NCI-H146 (cell line): ENCODE measurements at regions not wholly inside any gene's neighbourhood (a gene's known extent, or its start where the extent isn't known, plus 50 kb on each side); places are given as distances from the start of the nearest gene placed in this dataset.
"Not testable (repeated sequence)": the region's sequence is repeated elsewhere in the genome, so short reads cannot be mapped to it uniquely, and the experiment has no call there.

ENCODE experiments used
- DNase-seq: peaks from one replicate; lab custom pipeline; 2025; lab: John Stamatoyannopoulos, UW

DNA sequence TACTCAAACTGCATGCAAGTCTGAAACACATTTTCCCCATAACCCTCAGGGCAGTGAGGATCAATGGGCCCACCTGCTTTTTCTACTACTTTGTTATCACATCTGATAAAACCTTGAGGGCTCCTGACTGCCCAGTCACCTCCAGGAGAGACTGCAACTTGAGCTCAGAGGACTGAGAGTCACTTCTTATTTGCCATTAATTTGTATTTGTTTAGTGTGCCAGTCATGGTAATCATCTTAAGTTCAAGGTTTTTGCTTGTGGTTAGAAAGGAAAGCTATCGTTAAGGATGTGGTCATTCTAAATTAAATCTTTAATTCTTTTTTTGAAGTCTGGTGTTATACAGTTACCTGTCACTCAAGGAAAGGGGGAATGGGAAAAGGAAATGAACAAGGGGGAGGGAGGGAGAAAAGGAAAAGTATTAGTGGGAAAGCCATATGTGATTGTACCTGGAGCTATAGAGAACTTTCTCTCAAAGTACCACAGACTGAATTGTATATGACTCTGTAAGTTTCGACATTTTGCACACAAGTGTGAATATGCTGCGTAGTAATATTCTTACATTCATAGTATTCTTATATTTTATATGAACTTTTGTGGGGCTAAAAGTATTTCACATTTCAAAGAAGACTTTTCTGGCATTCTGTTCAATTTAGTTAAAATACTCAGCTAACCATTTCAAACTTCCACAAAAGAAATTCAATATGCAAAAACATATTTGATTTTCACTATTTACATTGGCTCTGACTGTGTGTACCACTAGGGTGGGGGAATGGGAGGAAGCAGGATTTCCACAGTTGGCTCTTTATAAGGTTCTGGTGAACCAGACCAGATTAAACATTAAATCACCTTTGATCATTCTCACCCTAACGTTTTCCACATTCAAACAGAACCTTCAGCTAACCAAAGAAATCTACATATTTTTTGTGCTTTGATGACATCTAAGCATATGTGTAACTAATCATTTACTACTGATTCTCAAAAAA, 166.5 kb upstream of the ATP11B start:
- peak; percentile 32 for DNase-seq

DNA sequence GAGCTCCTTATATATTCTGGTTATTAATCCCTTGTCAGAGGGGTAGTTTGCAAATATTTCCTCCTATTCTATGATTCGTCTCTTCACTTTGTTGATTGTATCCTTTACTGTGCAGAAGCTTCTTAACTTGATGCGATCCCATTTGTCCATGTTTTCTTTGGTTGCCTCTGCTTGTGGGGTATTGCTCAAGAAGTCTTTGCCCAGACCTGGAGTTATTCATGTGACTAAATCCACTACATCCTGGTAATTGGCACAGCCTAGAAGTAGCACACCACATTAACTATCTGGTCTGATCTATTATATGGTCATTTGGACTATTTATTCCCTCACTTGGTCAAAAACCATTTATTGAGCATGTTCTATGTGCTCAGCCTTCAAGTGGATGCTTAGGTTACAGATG, 164.8 kb upstream of the ATP11B start:
- no peak for DNase-seq

DNA sequence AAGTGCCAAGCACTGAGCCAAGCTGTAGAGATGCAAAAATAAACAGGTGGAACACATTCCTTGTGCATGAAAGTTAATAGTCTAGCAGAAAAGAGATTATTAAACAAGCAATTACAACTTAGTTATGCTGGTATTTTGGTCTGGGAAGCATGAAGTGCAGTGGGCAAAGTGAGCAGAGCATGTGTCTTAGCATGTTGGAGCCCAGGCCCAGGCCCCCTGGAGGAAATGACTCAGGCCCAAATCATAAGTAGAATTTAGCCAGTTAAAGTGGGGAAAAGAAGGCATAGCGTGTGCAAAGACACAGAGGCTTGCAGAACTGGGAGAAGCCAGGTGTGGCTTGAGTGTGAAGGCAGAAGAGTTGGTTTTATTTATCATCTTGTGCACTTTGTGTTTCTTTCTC, 163.8 kb upstream of the ATP11B start:
- no peak for DNase-seq

DNA sequence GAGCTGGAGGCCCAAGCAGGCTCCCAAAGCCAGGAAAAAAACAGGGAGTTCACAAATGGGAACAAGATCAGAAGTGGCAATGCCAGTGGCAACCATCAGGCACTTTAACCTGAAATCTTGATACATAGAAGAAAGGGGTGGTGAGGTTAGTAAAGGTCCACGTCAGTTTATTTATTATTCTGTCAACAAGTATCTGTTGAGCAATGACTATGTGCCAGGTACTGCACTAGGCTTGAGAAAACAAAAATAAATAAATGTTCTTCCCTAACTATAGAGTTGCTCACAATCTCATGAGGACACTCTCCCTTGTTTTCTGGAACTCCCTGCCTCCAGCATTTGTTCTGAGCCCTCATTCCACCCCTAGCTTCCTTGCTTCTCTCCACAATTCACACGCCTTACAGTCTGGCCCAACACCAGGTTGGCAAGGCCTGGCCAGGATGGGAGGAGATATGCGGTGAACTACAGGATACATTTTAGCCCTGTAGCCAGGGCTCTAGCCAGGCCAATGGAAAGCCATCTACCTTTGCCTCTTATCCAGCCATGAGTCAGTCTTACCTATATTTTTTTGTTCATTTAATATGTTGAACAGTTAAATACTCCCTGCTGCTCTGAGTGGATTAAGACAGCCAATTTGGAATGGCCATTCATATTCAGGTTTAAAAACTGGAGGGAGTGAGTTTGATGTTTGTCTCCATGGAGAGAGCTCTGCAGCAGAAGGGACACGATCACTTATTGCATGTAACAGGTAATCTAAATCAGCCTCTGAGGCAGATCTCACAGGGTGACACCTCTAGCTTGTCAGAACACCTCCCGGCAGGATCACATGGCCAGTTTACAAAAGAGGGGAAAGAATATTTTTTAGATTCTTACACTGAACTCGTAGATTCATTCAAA, 161.9 kb upstream of the ATP11B start:
- no peak for DNase-seq

DNA sequence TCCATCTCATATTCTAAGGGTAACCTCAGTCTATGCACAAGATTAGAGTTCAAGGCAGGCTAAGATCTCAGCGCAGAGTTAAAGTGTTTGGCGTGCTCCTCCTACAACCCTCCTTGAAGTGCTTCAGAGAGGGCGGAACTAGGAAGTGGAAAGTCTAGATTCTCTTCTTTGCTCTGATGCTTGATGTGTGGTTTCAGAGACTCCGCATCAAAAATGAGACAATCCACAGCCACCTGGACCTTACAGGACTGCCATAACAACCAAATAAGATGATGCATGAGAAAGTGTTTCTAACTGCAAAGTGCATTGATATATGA, 161.3 kb upstream of the ATP11B start:
- DNase-seq = no peak

DNA sequence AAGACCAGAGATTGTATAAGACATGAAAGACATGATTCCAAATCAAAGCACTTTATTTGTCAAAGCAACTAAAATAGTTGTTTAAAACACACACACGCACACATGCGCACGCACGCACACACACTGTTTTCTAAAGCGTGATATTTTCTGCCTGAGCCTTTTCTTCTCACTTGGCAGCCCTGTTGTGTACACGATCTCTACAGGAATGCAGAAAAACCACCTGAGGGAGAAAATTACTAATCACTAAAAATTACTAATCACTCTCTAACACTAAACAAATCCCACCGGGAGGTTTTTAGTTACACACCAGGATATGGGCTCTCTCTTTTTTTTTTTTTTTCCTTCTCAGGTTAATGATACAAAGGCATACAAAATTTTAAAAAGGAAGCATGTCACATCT, 160.1 kb upstream of the ATP11B start:
- DNase-seq = peak; percentile 82

DNA sequence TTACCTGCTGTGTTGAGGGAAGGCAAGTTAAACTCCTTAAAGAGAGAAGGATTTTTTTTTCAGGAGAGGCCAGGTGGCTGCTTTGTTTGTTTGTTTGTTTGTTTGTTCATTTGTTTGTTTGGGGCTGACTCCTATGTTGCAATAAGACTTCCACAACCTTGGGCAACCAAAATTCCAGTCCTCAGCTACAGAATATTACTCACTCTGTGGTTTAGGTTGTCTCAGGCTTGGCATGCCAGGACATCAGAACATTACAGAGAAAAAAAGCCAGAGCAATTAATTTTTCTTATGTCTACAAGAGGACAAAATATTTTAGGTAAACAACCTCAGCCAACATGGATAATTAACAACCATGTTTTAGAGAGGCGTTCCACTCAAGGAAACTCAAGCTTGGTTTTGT, 156.7 kb upstream of the ATP11B start:
- DNase-seq = no peak

DNA sequence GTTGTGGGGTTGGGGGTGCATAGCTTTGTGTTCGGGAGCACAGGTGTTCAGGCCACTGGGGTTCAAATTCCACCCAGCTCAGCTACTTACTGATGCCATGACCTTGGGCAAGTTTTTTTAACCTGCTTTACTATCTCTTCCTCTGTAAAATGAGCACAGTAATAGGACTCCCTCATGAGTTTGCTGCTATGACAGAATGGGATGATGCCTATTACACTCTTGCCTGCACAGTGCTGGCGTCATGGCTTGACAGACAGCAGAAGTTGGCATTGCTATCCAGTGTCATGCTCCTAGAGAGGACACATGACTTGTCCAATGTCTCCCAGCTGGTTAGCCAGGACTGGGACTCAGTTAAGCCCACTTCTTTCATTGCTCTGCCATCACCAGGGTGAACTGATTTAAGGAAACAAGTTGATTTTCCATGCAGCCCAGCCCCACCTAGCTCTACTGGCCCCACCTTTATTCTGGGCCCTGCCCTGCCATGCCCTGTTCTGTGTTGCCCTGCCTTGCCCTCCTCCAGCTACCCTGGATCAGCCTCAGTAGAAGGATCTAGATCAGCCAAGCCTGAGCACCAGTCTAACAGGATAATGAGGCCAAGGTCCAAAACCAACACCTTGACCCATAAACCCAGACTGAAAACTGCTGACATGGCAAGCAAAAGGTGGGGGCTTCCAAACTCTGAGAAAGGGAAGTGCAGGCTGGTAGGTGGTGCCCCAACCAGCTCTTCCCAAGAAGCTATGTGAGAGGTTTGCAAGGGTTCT, 155.8 kb upstream of the ATP11B start:
- DNase-seq = no peak

DNA sequence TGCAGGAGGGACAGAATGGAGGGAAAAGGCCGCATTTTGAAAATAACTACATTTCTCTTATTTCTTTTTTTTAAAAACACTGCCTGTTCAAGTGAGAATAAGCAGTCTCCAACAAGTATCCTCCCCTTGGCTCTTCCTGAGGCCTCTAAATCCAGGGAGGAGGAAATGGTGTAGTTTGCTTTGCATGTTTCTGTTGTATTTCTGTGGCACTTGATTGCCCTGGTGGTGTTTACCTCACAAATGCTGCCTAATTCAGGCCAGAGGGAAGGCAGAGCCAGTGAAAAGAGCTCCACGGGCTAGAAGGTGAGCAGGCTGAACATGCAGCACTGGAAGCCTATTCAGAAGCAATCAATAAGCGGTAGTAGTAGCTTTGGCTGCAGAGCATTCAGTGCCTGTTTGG, 149.3 kb upstream of the ATP11B start:
- DNase-seq = peak; percentile 32

DNA sequence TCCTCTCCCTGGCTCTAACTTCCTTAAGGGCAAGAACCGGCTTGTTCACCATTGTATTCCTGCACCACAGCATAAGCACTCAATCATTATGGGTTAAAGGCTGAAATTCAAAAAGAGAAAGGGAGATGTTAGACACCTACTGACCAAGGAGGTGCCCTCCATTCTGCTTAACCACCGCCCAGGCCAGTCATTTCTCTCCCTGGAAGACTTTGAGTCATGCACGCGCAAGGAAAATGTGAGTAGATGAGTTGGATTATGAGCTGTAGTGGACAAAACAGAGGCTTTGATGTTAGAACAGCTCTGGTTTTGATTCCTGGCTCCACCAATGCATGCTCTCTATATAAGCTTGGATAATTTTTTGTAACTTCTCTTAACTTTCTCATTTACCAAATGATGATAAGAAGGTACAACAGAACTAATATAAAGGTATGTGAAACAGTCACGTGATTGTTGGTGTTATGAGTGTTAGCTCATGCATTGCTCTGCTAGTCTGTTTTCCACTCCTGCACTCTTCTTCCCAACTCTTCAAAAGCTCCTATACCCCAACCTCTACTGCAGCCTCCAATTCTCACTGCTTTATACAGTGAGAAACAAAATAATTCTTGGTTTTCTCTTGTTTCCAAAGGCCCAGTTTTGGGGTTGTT, 148.4 kb upstream of the ATP11B start:
- no peak for DNase-seq

DNA sequence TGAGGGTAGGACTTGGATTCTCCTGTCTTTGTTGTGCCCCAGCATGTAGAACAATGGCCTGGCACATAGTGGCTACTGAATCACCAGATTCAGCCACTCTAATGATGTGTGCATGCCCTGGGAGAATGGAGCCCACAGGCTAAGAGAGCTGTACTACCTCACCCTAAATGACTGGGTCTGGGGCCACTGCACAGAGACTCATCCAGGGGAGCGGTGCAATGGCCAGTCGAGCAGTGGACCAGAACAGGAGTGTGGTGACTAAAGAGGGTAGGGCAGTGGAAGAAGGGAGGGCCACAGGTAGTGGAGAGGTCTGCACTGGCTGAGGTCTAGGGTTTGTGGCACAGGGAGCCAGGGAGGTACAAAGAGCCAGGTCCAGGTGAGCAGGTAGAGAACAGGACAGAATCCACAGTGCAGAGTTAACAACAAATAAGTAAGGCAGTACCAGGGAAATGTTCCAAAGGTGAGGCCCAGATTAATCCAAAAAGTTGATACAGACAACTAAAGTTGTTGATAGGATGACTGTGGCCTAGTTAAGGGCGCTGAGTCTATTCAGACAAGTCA, 142.7 kb upstream of the ATP11B start:
- no peak for DNase-seq

DNA sequence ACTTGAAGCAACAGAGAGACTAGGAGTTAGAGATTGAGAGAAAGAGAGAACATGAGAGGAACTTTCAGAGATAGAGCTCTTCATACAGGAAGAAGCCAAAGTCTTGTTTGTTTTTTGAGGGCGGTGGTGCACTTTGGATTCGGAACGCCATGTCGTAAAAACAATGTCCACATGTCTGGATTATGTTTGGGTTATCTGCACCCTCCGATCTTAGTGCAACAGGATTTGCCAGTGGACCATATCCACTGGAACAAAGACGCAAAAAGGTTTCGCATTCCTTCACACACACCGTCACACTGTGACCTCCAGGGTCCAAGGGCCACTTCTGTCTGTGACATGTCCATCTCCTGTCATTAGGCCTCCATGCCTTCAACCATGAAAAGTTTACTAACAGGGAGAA, 141.8 kb upstream of the ATP11B start:
- no peak for DNase-seq

DNA sequence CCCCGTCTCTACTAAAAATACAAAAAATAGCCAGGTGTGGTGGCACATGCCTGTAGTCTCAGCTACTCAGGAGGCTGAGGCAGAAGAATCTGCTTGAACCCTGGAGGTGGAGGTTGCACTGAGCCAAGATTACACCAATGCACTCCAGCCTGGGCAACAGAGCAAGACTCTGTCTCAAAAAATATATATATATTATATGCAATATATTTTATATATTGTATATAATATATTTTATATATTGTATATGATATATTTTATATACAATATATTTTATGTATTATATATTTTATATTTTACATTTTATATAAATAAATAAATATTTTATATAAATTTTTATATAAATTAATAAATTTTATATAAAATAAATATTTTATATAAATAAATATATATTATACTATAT, 140.2 kb upstream of the ATP11B start:
- not testable (repeated sequence) for DNase-seq

DNA sequence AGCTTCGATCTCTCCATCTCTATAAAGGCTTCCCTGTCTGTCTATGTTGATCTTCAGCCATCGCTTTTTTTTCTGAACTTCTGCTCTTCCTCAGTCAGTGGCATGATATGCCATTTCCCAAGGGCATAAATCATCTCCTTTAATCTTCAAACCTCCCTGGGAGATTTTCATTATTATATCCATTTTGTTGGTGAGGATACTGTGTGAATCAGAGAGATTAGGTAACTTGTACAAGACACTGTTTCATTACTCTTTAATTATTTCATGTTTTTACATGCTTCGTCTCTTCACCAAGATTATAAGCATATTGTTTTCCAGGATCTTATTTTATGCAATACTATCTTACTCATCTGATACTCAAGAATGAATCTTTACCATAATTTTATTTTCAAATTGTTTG, 124.8 kb upstream of the ATP11B start:
- DNase-seq = no peak

DNA sequence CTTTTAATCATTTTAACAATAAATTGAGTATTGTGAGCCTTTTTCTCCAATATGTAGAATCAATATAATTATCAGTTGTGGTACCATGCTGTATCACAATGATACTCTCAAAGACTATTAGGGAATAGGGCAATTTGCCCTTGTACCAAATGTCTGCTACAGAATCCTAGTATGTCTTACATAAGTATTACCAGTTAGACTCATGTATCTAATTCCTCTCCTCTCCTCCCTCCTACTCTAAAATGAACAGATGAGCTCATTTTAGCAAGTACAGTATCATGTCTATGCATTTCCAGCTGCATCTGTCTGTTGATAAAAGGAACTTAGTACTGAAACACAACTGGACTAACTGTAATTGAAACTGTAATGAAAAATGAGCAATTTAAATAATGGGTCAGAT, 124.3 kb upstream of the ATP11B start:
- DNase-seq = no peak

DNA sequence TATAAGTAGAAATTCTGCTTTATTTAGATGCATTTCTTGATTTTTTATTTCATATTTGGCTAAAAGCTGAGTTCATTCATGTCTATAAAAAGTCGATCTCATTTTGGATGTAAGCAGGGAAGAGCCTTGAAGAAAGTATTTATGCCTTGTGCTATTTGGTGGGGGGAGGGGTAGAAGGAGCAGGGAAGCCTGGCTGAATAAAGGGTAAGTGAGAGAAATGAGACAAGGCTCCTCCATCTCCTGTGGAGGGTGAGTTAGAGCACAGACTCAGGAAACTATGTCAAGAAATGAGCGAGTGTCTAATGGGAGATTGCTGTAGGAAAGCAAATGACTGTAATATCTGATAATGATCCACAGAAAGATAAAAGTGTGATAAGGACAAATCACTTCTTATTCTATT, 121.8 kb upstream of the ATP11B start:
- DNase-seq = no peak

DNA sequence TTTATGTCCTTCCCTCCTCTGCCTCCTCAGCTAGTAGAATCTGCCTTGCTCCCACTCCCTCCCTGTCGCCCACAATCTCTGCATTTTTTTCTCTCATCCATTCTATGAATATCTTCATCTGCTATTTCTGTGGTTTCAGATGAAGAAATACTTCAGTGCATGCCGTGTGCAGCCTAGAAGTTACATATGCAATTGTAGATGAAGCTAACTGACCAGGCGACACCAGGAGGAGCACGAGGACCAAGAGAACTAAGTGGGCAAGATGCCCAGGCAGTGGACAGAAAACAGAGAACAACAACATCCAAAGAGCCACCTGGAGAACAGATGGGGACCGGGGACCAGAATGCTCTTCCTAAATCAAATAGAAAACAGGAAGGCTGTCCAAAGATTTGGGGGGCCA, 121.4 kb upstream of the ATP11B start:
- DNase-seq = no peak

DNA sequence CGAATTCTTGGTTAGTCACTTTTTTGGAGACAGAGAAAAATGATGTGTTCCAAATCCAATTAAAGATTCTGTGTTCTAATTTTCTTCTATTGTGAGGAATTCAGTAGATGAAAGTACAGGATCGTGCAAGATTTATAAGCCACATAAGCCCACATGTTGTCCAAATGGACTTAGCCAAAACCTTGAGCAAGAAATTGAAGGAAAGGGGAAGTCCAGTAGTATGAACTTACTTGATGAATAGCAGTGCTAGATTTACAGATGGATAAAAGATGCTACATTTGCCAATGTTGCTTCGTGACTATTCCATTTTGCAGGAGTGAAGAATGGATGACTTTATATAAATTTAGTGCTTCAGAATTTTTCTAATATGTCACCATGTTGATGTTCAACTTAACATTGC, 120.0 kb upstream of the ATP11B start:
- no peak for DNase-seq

DNA sequence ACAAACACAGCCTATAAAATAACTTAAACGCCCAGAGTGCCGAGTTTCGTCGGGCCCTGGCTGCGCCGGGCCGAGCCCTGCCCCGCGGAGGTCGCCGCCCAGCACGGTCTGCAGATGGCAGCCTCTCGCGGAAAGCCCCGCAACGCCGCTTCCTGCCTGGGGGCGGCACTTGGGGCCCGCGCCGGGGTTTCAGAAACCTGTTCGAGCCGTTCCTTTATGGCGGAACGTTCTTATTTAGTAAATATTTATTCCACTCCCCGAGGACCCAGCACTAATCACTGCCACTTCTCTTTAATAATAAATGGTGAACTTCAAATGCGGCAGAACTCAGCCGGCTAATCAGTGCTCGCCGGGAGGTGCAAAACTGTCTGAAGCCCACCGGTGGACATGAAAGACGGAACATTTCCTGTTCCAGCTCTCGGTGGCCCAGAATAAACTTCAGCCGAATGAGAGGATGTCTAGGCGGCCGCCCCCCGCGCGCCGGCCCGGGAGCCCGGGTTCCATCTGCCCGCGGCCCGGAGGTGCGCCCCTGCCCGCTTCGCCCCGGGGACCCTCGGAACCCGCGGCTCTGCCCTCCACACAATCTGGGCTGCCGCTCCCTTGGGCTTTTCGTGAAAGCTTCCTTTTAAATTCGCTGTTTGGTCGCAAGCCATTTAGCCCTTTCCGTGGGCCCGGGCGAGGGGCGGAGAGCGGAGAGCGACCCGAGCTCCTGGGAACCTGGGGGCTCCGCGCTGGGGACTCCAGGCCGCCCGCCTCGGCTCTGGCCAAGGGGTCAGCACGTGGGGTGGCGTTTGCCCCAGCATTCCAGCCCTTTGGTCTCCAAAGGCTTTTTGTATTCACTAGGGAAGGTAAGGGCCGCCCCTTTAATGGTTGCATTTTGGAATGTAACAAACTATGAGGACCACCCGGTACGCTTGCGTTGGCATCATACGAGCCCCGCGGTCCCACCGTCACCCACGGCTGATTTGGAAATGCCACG, 110.8 kb upstream of the ATP11B start:
- DNase-seq = peak; percentile 84

DNA sequence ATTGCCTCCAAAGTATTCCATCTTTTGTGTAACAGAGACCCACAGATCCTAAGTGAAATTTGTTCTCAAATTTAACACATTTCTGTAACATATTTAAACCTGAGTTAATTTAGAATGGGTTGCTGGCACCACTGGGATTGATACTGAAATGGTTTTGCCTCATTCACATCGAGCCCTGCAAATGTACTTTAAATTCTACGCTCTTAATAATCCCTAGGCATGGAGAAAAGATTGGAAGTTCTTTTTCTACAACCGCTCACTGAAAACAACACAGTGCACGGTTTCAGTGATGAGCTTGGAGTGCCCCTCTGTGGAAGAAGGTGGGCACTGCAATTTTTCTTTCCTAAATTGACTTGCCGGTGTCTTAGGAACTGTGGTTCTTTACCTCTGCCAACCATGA, 109.9 kb upstream of the ATP11B start:
- peak; percentile 85 for DNase-seq
